Large intestine (tissue), 3 donors: ENCODE measurements at regions not wholly inside any gene's neighbourhood (a gene's known extent, or its start where the extent isn't known, plus 50 kb on each side); places are given as distances from the start of the nearest gene placed in this dataset.
"Not testable (repeated sequence)": the region's sequence is repeated elsewhere in the genome, so short reads cannot be mapped to it uniquely, and the experiment has no call there.

Source experiments
- DNase-seq, 2 donors: peaks; one replicate each; pipeline versions ENCODE4 v3.0.0 to v3.0.0-alpha.2; 2013
- H3K27ac ChIP-seq: one replicate; pipeline ENCODE4 v1.5.1; 2013; ENCODE audit warnings: low read length
- H3K27me3 ChIP-seq: 2 replicates; pipeline ENCODE4 v1.6.1; 2013; ENCODE audit warnings: low read length; ENCODE audit not compliant: control insufficient read depth, insufficient read depth
- H3K36me3 ChIP-seq: 2 replicates; pipeline ENCODE4 v1.6.1; 2013; ENCODE audit warnings: low read length; ENCODE audit not compliant: control insufficient read depth, insufficient read depth
- H3K4me1 ChIP-seq: one replicate; pipeline ENCODE4 v1.6.1; 2013; ENCODE audit warnings: low read length; ENCODE audit not compliant: control insufficient read depth, insufficient read depth
- H3K4me3 ChIP-seq: one replicate; pipeline ENCODE4 v1.5.1; 2013; ENCODE audit warnings: low read length
- H3K9me3 ChIP-seq: one replicate; pipeline ENCODE4 v1.6.1; 2013; ENCODE audit warnings: mild to moderate bottlenecking, low read depth, low read length, moderate library complexity; ENCODE audit not compliant: control insufficient read depth
- WGBS: methylation state at CpG from one replicate; pipeline ENCODE4 v1.1.5; 2013; ENCODE audit warnings: low lambda C conversion rate; ENCODE audit not compliant: insufficient coverage; 5-methylcytosine and 5-hydroxymethylcytosine counted together

DNA sequence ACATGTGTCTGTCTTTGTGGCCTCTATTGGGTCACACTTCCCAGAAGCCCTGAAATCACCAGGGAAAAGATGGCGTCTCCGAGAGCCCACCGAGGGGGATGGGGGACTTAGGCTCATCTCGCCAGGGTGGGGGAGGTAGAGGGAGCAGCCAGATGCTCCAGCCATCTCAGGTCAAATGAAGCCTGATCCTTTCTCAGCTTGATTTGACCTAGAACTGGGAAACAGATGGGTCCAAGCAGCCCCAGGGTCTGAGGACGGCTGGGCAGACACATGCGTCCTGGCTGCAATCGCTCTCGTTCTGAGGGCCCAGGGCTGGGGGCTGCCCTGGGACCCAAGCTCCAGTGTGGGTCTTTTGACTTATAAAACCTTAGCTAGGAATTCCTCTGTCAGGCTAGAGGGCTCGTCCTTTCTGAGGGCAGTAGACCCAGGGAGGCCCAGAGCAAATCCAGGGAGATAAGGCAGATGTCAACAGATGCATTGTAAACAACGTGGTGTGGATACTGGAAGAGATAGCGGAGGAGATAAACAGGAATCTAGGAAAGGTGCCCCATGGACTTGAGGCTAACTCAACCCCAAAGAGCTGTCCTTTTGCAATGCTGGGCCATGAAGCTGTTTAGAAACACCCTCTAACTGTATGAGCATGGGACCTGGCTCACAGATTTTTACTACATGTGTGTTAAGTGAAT lies 127.7 kb downstream of the MYCN start:
- peak; percentile 29 to 58 for DNase-seq
- H3K27ac ChIP-seq: peak overlapping the region; percentile 46
- no peaks in the 10 kb centered on the region for H3K27me3 ChIP-seq
- H3K36me3 ChIP-seq: no peaks in the 10 kb centered on the region
- peaks cover 5% of the 10 kb centered on the region for H3K9me3 ChIP-seq
- WGBS: no CpG with 5 or more reads among the region's 11 CpGs
- peaks cover 36% of the 10 kb centered on the region for H3K4me1 ChIP-seq
- no peak overlapping the region for H3K4me3 ChIP-seq

DNA sequence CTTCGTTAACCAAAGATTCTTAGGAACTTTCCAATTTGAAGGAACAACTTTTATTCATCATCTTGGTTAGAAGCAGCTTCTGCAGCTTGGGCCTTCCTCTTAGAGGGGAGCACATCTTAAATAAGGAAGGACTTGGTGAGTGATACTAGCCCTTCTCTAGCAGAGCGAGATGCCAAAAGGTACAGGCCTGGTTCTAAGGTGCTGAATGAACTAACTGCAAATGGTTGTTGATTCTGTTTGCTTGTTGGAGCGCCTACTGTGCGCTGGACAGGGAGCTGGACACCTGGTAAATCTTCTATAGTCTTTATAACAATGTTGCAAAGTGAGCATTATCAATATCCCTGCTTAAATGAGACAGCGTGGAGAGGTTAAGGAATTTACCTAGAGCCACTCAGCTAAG lies 127.1 kb downstream of the MYCN start:
- Histone ChIP-seq H3K27ac (no peak overlapping the region), H3K4me1 (peaks cover 36% of the 10 kb centered on the region), H3K4me3 (no peak overlapping the region), H3K27me3 (no peaks in the 10 kb centered on the region), H3K9me3 (peaks cover 10% of the 10 kb centered on the region), H3K36me3 (no peaks in the 10 kb centered on the region)
- WGBS: 33% methylated on average over 1 of the region's 5 CpGs
- DNase-seq: no peak

DNA sequence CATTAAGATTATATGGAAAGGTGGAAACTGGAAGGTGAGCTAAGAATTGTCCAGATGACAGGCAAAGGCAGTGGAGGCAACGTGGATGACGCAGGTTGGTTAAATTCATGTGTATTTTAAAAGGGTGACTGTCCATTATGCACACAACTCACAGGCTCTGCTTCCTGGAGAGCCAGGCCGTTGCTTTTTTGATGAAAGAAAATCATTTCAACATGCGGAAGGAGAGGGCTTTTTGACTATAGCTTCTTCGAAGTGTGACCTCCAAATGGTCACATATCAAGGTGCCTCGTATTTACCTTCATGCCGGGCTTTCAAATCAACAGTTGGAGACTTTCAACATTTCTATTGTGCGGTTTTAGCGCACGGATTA lies 126.7 kb downstream of the MYCN start:
- H3K9me3 ChIP-seq: peaks cover 11% of the 10 kb centered on the region
- H3K4me1 ChIP-seq: peaks cover 36% of the 10 kb centered on the region
- 95% methylated on average over 5 of the region's 10 CpGs for WGBS
- H3K36me3 ChIP-seq: no peaks in the 10 kb centered on the region
- H3K27ac ChIP-seq: no peak overlapping the region
- H3K4me3 ChIP-seq: no peak overlapping the region
- H3K27me3 ChIP-seq: no peaks in the 10 kb centered on the region
- DNase-seq: no peak

DNA sequence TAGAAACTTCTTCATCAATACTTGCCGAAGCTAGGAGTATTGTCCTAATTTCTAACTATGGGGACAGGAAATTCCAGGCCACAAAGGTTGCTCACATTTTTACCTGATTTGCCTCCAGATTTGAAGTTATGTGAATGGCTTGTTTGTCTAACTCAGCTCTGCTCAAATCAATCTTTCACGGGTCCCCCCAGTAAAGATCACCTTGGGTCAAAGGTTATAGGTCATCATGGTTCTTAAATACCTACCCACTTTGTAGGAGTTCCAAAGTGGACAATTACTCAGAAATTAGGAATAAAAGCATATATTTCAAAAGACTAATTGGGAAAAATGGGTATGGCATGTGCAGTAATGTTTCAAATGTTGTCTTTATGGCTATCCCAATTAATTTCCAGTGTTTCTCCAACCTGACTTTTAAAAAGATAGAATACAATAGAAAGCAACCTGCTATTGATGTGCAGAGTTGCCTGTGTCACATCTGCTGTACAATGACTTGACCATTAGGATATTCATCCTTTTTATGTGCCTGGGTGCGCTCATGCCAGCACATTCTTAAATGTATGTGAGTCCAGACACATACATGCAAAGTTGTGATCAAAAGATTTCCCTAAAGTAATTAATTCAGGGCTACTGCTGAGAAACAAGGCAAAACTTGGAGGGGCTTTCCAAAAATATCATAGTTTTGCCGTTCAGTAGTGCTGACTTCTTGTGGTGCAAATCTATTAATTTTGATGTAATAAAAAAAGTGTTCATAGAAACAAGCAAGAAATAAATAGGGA lies 126.1 kb downstream of the MYCN start:
- Histone ChIP-seq H3K27me3 (no peaks in the 10 kb centered on the region), H3K9me3 (peaks cover 11% of the 10 kb centered on the region), H3K27ac (no peak overlapping the region), H3K4me1 (peaks cover 36% of the 10 kb centered on the region), H3K36me3 (no peaks in the 10 kb centered on the region), H3K4me3 (no peak overlapping the region)
- DNase-seq: no peak
- 86% methylated on average over 1 of the region's 4 CpGs for WGBS

DNA sequence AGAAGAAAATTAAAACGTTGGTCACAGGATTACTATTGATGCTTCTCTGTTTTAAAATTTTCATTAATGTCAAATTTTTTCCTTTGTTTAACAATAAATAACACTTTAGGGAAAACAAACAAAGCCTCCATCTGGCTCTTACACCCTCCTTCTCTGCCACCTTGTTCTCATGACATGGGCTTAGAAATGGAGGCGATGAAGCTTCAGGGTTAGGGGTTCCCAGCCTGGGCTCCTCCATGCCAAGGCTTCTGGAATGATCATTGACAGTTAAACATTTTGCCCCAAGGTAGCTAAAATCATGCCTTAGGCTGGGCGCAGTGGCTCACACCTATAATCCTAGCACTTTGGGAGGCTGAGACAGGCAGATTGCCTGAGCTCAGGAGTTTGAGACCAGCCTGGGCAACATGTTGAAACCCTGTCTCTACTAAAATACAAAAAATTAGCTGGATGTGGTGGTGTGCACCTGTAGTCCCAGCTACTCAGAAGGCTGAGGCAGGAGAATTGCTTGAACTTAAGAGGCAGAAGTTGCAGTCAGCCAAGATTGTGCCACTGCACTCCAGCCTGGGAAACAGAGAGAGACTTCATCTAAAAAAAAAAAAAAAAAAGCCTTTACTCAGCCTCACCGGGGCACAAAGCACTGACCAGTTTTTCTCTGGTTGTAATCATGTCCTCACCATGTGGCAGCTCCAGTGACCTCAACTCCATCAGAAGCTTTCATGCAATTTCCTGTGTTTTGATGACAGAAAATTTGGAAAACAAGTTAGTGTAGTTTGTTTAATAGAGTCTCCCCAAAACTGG lies 125.1 kb downstream of the MYCN start:
- not testable (repeated sequence) for H3K27ac ChIP-seq, H3K4me3 ChIP-seq, DNase-seq, H3K36me3 ChIP-seq, H3K27me3 ChIP-seq
- 100% methylated on average over 1 of the region's 4 CpGs for WGBS
- peaks cover 29% of the 10 kb centered on the region for H3K4me1 ChIP-seq
- H3K9me3 ChIP-seq: peaks cover 11% of the 10 kb centered on the region

DNA sequence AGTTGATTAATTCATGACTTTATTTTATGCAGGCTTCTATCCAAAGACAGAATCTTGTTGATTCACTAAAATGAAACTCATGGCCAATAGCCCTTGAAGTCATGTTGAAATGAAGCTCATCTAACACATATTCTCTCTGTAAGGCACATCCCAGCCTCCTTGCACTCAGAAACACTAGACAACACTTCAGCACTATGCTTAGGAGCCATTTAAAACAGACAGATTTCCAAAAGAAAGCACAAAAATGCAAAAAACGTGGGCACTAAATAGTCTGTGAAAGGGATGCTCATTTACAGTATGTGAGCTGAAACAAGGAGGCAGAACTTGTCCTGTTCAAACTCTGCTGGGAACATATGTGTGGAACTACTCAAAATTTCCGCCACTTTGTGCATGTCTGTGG lies 124.4 kb downstream of the MYCN start:
- peaks cover 11% of the 10 kb centered on the region for H3K9me3 ChIP-seq
- WGBS: 100% methylated on average over 1 of the region's 2 CpGs
- H3K27ac ChIP-seq: no peak overlapping the region
- no peak for DNase-seq
- H3K4me1 ChIP-seq: peaks cover 22% of the 10 kb centered on the region
- no peaks in the 10 kb centered on the region for H3K36me3 ChIP-seq
- H3K4me3 ChIP-seq: no peak overlapping the region
- H3K27me3 ChIP-seq: no peaks in the 10 kb centered on the region

DNA sequence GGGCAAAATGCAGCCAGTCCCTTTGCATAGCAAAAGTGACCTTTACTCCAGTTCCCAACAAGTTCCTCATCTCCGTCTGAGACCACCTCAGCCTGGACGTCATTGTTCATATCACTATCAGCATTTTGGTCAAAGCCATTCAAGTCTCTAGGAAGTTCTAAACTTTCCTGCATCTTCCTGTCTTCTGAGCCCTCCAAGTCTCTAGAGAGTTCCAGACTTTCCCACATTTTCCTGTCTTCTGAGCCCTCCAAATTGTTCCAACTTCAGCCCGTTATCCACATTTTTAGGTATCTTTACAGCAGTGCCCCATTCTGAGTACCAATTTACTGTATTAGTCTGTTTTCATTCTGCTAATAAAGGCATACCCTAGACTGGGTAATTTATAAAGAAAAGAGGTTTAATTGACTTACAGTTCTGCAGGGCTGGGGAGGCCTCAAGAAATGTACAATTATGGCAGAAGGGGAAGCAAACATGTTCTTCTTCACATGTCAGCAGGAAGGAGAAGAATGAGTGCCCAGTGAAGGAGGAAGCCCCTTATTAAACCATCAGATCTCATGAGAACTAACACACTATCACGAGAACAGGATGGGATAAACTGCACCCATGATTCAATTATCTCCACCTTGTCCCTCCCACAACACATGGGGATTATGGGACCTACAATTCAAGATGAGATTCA lies 123.7 kb downstream of the MYCN start:
- Histone ChIP-seq H3K4me1 (peaks cover 16% of the 10 kb centered on the region), H3K4me3 (no peak overlapping the region), H3K9me3 (peaks cover 11% of the 10 kb centered on the region), H3K27me3 (no peaks in the 10 kb centered on the region), H3K36me3 (no peaks in the 10 kb centered on the region), H3K27ac (no peak overlapping the region)
- no peak for DNase-seq
- 100% methylated on average over 2 of the region's 4 CpGs for WGBS

DNA sequence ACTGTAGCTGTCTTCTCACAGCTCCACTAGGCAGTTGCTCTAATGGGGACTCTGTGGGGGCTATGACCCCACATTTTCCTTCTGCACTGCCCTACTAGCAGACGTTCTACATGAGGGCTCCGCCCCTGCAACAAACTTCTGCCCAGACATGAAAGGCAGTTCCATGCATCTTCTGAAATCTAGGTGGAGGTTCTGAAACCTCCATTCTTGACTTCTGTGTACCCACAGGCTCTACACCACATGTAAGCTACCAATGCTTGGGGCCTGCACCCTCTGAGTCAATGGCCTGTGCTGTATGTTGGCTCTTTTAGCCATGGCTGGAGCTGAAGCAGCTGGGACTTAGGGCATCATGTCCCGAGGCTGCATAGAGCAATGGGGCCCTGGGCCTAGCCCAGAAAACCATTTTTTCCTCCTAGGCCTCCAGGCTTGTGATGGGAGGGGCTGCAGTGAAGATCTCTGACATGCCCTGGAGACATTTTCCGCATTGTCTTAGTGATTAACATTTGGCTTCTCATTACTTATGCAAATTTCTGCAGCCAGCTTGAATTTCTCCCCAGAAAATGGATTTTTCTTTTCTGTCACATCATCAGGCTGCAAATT lies 123.0 kb downstream of the MYCN start:
- H3K27me3 ChIP-seq: no peaks in the 10 kb centered on the region
- DNase-seq: no peak
- peaks cover 11% of the 10 kb centered on the region for H3K9me3 ChIP-seq
- H3K4me3 ChIP-seq: no peak overlapping the region
- peaks cover 9% of the 10 kb centered on the region for H3K4me1 ChIP-seq
- H3K36me3 ChIP-seq: no peaks in the 10 kb centered on the region
- H3K27ac ChIP-seq: no peak overlapping the region
- no CpG with 5 or more reads among the region's 4 CpGs for whole genome bisulfite sequencing

DNA sequence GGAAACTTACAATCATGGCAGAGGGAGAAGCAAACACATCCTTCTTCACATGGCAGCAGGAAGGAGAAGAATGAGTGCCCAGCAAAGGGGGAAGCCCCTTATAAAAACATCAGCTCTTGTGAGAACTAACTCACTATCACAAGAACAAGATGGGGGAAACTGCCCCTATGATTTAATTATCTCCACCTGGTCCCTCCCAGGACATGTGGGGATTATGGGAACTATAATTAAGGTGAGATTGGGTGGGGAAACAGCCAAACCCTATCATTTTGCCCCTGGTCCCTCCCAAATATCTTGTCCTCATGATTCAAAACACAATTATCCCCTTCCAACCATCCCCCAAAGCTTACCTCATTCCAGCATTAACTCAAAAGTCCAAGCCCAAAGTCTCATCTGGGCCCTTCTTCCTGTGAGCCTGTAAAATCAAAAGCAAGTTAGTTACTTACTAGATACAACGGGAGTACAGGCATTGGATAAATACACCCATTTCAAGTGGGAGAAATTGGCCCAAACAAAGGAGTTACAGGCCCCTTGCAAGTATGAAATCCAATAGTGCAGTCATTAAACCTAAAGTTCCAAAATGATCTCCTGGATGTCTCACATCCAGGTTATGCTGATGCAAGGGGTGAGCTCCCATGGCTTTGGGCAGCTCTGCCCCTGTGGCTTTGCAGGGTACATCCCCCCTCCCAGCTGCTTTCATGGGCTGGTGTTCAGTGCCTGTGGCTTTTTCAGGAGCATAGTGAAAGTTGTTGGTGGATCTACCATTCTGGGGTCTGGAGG lies 122.3 kb downstream of the MYCN start:
- Histone ChIP-seq H3K4me3 (no peak overlapping the region), H3K9me3 (peaks cover 11% of the 10 kb centered on the region), H3K27me3 (no peaks in the 10 kb centered on the region), H3K36me3 (no peaks in the 10 kb centered on the region), H3K27ac (no peak overlapping the region), H3K4me1 (peaks cover 3% of the 10 kb centered on the region)
- no CpG with 5 or more reads among the region's 1 CpG for WGBS
- DNase-seq: no peak
